ENCODE measurements at regions not wholly inside any gene's neighbourhood (a gene's known extent, or its start where the extent isn't known, plus 50 kb on each side); places are given as distances from the start of the nearest gene placed in this dataset.

DNA sequence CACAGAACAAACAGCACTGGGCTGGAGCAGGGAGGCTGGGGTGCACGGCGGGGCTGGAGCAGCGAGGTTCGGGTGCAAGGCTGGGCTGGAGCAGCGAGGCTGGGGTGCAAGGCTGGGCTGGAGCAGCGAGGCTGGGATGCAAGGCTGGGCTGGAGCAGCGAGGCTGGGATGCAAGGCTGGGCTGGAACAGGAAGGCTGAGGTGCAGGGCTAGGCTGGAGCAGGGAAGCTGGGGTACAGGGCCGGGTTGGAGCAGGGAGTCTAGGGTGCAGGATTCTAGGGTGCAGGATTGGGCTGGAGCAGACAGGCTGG is 198.5 kb downstream of the BRD1 start:
- TF ChIP-seq POLR2A (IDR thresholded peaks at IDR 0.05) (no peak), EP300 (IDR thresholded peaks at IDR 0.05) (no peak)
- TF ChIP-seq, protein P1, sequence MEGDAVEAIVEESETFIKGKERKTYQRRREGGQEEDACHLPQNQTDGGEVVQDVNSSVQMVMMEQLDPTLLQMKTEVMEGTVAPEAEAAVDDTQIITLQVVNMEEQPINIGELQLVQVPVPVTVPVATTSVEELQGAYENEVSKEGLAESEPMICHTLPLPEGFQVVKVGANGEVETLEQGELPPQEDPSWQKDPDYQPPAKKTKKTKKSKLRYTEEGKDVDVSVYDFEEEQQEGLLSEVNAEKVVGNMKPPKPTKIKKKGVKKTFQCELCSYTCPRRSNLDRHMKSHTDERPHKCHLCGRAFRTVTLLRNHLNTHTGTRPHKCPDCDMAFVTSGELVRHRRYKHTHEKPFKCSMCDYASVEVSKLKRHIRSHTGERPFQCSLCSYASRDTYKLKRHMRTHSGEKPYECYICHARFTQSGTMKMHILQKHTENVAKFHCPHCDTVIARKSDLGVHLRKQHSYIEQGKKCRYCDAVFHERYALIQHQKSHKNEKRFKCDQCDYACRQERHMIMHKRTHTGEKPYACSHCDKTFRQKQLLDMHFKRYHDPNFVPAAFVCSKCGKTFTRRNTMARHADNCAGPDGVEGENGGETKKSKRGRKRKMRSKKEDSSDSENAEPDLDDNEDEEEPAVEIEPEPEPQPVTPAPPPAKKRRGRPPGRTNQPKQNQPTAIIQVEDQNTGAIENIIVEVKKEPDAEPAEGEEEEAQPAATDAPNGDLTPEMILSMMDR (IDR thresholded peaks at IDR 0.05): no peak

Measured in tibial nerve (tissue), 4 donors.